H9 (cell line): ENCODE measurements at regions not wholly inside any gene's neighbourhood (a gene's known extent, or its start where the extent isn't known, plus 50 kb on each side); places are given as distances from the start of the nearest gene placed in this dataset.
A peak's percentile ranks its signal among the peaks of the same experiment; 100 is the strongest.

Experiments used
- DNase-seq: peaks from one replicate; pipeline ENCODE4 v3.0.0-alpha.2; 2017
- H2AFZ ChIP-seq: one replicate; pipeline ENCODE4 v1.6.1; 2013; ENCODE audit warnings: mild to moderate bottlenecking, low read length, control low read depth, moderate library complexity
- H2AK5ac ChIP-seq: 2 replicates; pipeline ENCODE4 v1.6.1; 2013; ENCODE audit warnings: low read length, control low read depth, mixed read lengths; ENCODE audit not compliant: insufficient read length
- H2BK120ac ChIP-seq: one replicate; pipeline ENCODE4 v1.6.1; 2013; ENCODE audit warnings: low read depth, mild to moderate bottlenecking, low read length, control low read depth, inconsistent platforms; ENCODE audit not compliant: poor library complexity, severe bottlenecking
- H2BK12ac ChIP-seq: 2 replicates; pipeline ENCODE4 v1.6.1; 2013; ENCODE audit warnings: low read length, control low read depth, mixed read lengths, low read depth; ENCODE audit not compliant: insufficient read length
- H2BK15ac ChIP-seq: 2 replicates; pipeline ENCODE4 v1.6.1; 2013; ENCODE audit warnings: low read depth, low read length, control low read depth
- H2BK20ac ChIP-seq: one replicate; pipeline ENCODE4 v1.6.1; 2013; ENCODE audit warnings: low read depth, mild to moderate bottlenecking, low read length, control low read depth, inconsistent platforms; ENCODE audit not compliant: poor library complexity, severe bottlenecking
- H2BK5ac ChIP-seq: 2 replicates; pipeline ENCODE4 v1.6.1; 2013; ENCODE audit warnings: low read length, control low read depth, mixed read lengths; ENCODE audit not compliant: insufficient read length
- H3K14ac ChIP-seq: 2 replicates; pipeline ENCODE4 v1.6.1; 2013; ENCODE audit warnings: low read length, control low read depth; ENCODE audit not compliant: insufficient read depth
- H3K18ac ChIP-seq: 2 replicates; pipeline ENCODE4 v1.6.1; 2013; ENCODE audit warnings: low read depth, mild to moderate bottlenecking, mixed read lengths, low read length, control low read depth; ENCODE audit not compliant: insufficient read length
- H3K23ac ChIP-seq: 2 replicates; pipeline ENCODE4 v1.6.1; 2013; ENCODE audit warnings: low read length, control low read depth, mixed read lengths, low read depth; ENCODE audit not compliant: insufficient read length
- H3K23me2 ChIP-seq: 2 replicates; pipeline ENCODE4 v1.6.1; 2013; ENCODE audit warnings: low read depth, mild to moderate bottlenecking, mixed read lengths, low read length, control low read depth; ENCODE audit not compliant: insufficient read length, poor library complexity, severe bottlenecking
- H3K27ac ChIP-seq: 2 replicates; pipeline ENCODE4 v1.5.1; 2013; ENCODE audit warnings: low read length, control low read depth, mixed read lengths, low read depth; ENCODE audit not compliant: insufficient read length
- H3K27me3 ChIP-seq: 2 replicates; pipeline ENCODE4 v1.6.1; 2013; ENCODE audit warnings: low read length, control low read depth, inconsistent platforms; ENCODE audit not compliant: insufficient read depth
- H3K4ac ChIP-seq: 2 replicates; pipeline ENCODE4 v1.6.1; 2013; ENCODE audit warnings: low read depth, mild to moderate bottlenecking, control low read depth, inconsistent platforms, low read length, moderate library complexity
- H3K4me1 ChIP-seq: 2 replicates; pipeline ENCODE4 v1.6.1; 2013; ENCODE audit warnings: low read length, control low read depth, inconsistent platforms; ENCODE audit not compliant: insufficient read depth
- H3K4me2 ChIP-seq: 2 replicates; pipeline ENCODE4 v1.6.1; 2013; ENCODE audit warnings: low read length, control low read depth, mixed read lengths; ENCODE audit not compliant: insufficient read length, insufficient read depth
- H3K56ac ChIP-seq: 2 replicates; pipeline ENCODE4 v1.6.1; 2013; ENCODE audit warnings: low read depth, mild to moderate bottlenecking, mixed read lengths, low read length, control low read depth; ENCODE audit not compliant: insufficient read length
- H3K79me1 ChIP-seq: 2 replicates; pipeline ENCODE4 v1.6.1; 2013; ENCODE audit warnings: low read depth, mild to moderate bottlenecking, moderate library complexity, low read length, control low read depth, inconsistent platforms; ENCODE audit not compliant: insufficient read depth, poor library complexity, severe bottlenecking
- H3K79me2 ChIP-seq: 2 replicates; pipeline ENCODE4 v1.6.1; 2013; ENCODE audit warnings: low read length, control low read depth, inconsistent platforms; ENCODE audit not compliant: insufficient read depth
- H3K9ac ChIP-seq: 2 replicates; pipeline ENCODE4 v1.6.1; 2013; ENCODE audit warnings: low read length, control low read depth, mixed read lengths; ENCODE audit not compliant: insufficient read length; ENCODE audit errors: extremely low read depth
- H3K9me3 ChIP-seq: one replicate; pipeline ENCODE4 v1.6.1; 2013; ENCODE audit warnings: low read depth, low read length, inconsistent platforms; ENCODE audit not compliant: control insufficient read depth
- H3T11ph ChIP-seq: one replicate; pipeline ENCODE4 v1.6.1; 2013; ENCODE audit warnings: mild to moderate bottlenecking, low read length, control low read depth, inconsistent platforms
- H4K20me1 ChIP-seq: one replicate; pipeline ENCODE4 v1.6.1; 2013; ENCODE audit not compliant: control insufficient read depth, insufficient read length, insufficient read depth
- H4K5ac ChIP-seq: 2 replicates; pipeline ENCODE4 v1.6.1; 2013; ENCODE audit warnings: low read depth, mild to moderate bottlenecking, mixed read lengths, low read length, control low read depth; ENCODE audit not compliant: insufficient read length
- H4K8ac ChIP-seq: replicated peaks from 2 replicates; pipeline ENCODE4 v1.6.1; 2013; ENCODE audit warnings: low read length, control low read depth, mixed read lengths, low read depth; ENCODE audit not compliant: insufficient read length
- H4K91ac ChIP-seq: 2 replicates; pipeline ENCODE4 v1.6.1; 2013; ENCODE audit warnings: low read depth, mild to moderate bottlenecking, moderate library complexity, mixed read lengths, low read length, control low read depth; ENCODE audit not compliant: insufficient read length
- H3K27ac Mint-ChIP-seq, 3 experiments: 2 replicates in 2 of 3; 3 replicates in 1 of 3; pipeline ENCODE4 v1.8.0; 2020 to 2021; ENCODE audit warnings: mixed read lengths in 3 of 3, mild to moderate bottlenecking in 1 of 3, moderate library complexity in 1 of 3
- H3K27me3 Mint-ChIP-seq: 2 replicates; pipeline ENCODE4 v1.8.0; 2021; ENCODE audit warnings: low read depth, mild to moderate bottlenecking, moderate library complexity, mixed read lengths
- H3K36me3 Mint-ChIP-seq, 3 experiments: 2 replicates in 2 of 3; 3 replicates in 1 of 3; pipeline ENCODE4 v1.8.0; 2020 to 2021; ENCODE audit warnings: low read depth in 3 of 3, mixed read lengths in 3 of 3; ENCODE audit not compliant: insufficient read depth in 1 of 3
- H3K4me1 Mint-ChIP-seq, 2 experiments: 2 replicates each; pipeline ENCODE4 v1.8.0; 2020; ENCODE audit warnings: mixed read lengths in 2 of 2
- H3K4me3 Mint-ChIP-seq, 2 experiments: 2 replicates in 1 of 2; 3 replicates in 1 of 2; pipeline ENCODE4 v1.8.0; 2020 to 2021; ENCODE audit warnings: mild to moderate bottlenecking in 2 of 2, mixed read lengths in 2 of 2, moderate library complexity in 1 of 2
- H3K9me3 Mint-ChIP-seq, 2 experiments: 2 replicates in 1 of 2; 3 replicates in 1 of 2; pipeline ENCODE4 v1.8.0; 2020; ENCODE audit warnings: mild to moderate bottlenecking in 2 of 2, mixed read lengths in 2 of 2, moderate library complexity in 1 of 2
- CTCF ChIP-seq: fragments of 200-600 bp; sonication (generic); conservative IDR thresholded peaks from 3 replicates; pipeline ENCODE4 v1.8.0; 2021; ENCODE audit warnings: antibody characterized with exemption, mild to moderate bottlenecking
- WGBS: extraction: QIAGEN DNeasy Blood & Tissue Kit; methylation state at CpG from one replicate; pipeline ENCODE4 v1.1.7; 2013; ENCODE audit warnings: missing lambda C conversion rate, low lambda C conversion rate, mixed read lengths; ENCODE audit not compliant: insufficient read length; ENCODE audit errors: extremely low coverage; 5-methylcytosine and 5-hydroxymethylcytosine counted together

GRCh38 chr1:213374369-213374768 is 323.3 kb downstream of the RPS6KC1 start:
- Mint-ChIP-seq H3K4me1 (peaks cover 23 to 25% of the 10 kb centered on the region in 2 experiments), H3K4me3 (no peak overlapping the region), H3K27me3 (no peaks in the 10 kb centered on the region), H3K9me3 (no peaks in the 10 kb centered on the region), H3K27ac (no peak overlapping the region), H3K36me3 (no peaks in the 10 kb centered on the region)
- Histone ChIP-seq H2AFZ (no peak overlapping the region), H2AK5ac (no peak overlapping the region), H3K23me2 (no peaks in the 10 kb centered on the region), H2BK15ac (no peak overlapping the region), H3K79me2 (no peaks in the 10 kb centered on the region), H3K9ac (no peak overlapping the region), H4K5ac (no peak overlapping the region), H4K91ac (no peak overlapping the region), H3K79me1 (no peaks in the 10 kb centered on the region), H3K14ac (no peak overlapping the region), H2BK5ac (no peak overlapping the region), H3K27me3 (no peaks in the 10 kb centered on the region), H3K4me1 (peaks cover 6% of the 10 kb centered on the region; the same call in 1 of the 2 replicates), H3T11ph (no peak overlapping the region), H3K18ac (no peak overlapping the region), H3K27ac (no peak overlapping the region), H3K9me3 (no peaks in the 10 kb centered on the region), H2BK12ac (no peak overlapping the region), H4K8ac (no peak overlapping the region), H3K4ac (no peak overlapping the region), H3K23ac (no peak overlapping the region), H2BK120ac (no peak overlapping the region), H2BK20ac (no peak overlapping the region), H3K4me2 (no peak overlapping the region), H4K20me1 (no peaks in the 10 kb centered on the region), H3K56ac (no peak overlapping the region)
- peak; percentile 97 for TF ChIP-seq CTCF
- peak; percentile 78 for DNase-seq
- no CpG with 5 or more reads among the region's 5 CpGs for WGBS
